ENCODE measurements at regions not wholly inside any gene's neighbourhood (a gene's known extent, or its start where the extent isn't known, plus 50 kb on each side); places are given as distances from the start of the nearest gene placed in this dataset.
A peak's percentile ranks its signal among the peaks of the same experiment; 100 is the strongest.
"Not testable (repeated sequence)": the region's sequence is repeated elsewhere in the genome, so short reads cannot be mapped to it uniquely, and the experiment has no call there.

DNA sequence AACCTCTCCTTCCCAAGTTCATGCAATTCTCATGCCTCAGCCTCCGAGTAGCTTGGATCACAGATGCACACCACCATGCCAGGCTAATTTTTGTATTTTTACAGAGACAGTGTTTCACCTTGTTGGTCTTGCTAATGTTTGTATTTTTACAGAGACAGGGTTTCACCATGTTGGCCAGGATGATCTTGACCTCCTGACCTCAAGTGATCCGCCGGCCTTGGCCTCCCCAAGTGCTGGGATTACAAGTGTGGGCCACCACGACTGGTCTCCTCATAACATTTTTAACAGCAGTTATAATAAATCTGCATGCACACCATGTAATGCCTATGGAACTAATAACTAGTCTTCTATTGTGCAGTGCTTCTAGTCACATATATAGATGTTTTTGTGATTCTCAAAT is 123.8 kb upstream of the VKORC1L1 start:
- no peaks in the 10 kb centered on the region for H3K27me3 Mint-ChIP-seq
- TF ChIP-seq, protein P1, sequence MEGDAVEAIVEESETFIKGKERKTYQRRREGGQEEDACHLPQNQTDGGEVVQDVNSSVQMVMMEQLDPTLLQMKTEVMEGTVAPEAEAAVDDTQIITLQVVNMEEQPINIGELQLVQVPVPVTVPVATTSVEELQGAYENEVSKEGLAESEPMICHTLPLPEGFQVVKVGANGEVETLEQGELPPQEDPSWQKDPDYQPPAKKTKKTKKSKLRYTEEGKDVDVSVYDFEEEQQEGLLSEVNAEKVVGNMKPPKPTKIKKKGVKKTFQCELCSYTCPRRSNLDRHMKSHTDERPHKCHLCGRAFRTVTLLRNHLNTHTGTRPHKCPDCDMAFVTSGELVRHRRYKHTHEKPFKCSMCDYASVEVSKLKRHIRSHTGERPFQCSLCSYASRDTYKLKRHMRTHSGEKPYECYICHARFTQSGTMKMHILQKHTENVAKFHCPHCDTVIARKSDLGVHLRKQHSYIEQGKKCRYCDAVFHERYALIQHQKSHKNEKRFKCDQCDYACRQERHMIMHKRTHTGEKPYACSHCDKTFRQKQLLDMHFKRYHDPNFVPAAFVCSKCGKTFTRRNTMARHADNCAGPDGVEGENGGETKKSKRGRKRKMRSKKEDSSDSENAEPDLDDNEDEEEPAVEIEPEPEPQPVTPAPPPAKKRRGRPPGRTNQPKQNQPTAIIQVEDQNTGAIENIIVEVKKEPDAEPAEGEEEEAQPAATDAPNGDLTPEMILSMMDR (conservative IDR thresholded peaks at IDR 0.05) = no peak
- no peaks in the 10 kb centered on the region for H3K36me3 Mint-ChIP-seq
- no peak overlapping the region for H3K4me3 Mint-ChIP-seq
- DNase-seq (ENCODE audit: extremely low spot score, unreplicated experiment) = no peak
- no peaks in the 10 kb centered on the region for H3K9me3 Mint-ChIP-seq
- H3K4me1 Mint-ChIP-seq (ENCODE audit: unreplicated experiment) = peaks cover 5% of the 10 kb centered on the region
- no peak overlapping the region for H3K27ac Mint-ChIP-seq

GRCh38 chr7:65749518-65749917 is 123.4 kb upstream of the VKORC1L1 start:
- Mint-ChIP-seq H3K4me1 (ENCODE audit: unreplicated experiment) (peaks cover 5% of the 10 kb centered on the region), H3K4me3 (peak overlapping the region; percentile 98), H3K27ac (no peak overlapping the region), H3K9me3 (no peaks in the 10 kb centered on the region), H3K36me3 (no peaks in the 10 kb centered on the region), H3K27me3 (no peaks in the 10 kb centered on the region)
- DNase-seq (ENCODE audit: extremely low spot score, unreplicated experiment) = no peak
- TF ChIP-seq, protein P1 (conservative IDR thresholded peaks at IDR 0.05) = no peak

GRCh38 chr7:65750511-65751344 is 122.1 kb upstream of the VKORC1L1 start:
- TF ChIP-seq, protein P1 (conservative IDR thresholded peaks at IDR 0.05) = peak; percentile 31
- Mint-ChIP-seq H3K4me3 (peak overlapping the region; percentile 98), H3K27ac (peak overlapping the region; percentile 89), H3K9me3 (no peaks in the 10 kb centered on the region), H3K27me3 (no peaks in the 10 kb centered on the region), H3K4me1 (ENCODE audit: unreplicated experiment) (peaks cover 3% of the 10 kb centered on the region), H3K36me3 (no peaks in the 10 kb centered on the region)
- peak; percentile 93 for DNase-seq (ENCODE audit: extremely low spot score, unreplicated experiment)

- H3K4me3 Mint-ChIP-seq = peak overlapping the region; percentile 22
- DNase-seq (ENCODE audit: extremely low spot score, unreplicated experiment); H3K27ac Mint-ChIP-seq; H3K27me3 Mint-ChIP-seq; H3K36me3 Mint-ChIP-seq; H3K4me1 Mint-ChIP-seq (ENCODE audit: unreplicated experiment); H3K9me3 Mint-ChIP-seq: not testable (repeated sequence)
These were observed 118.8 kb upstream of the VKORC1L1 start for GRCh38 chr7:65754070-65754469.

DNA sequence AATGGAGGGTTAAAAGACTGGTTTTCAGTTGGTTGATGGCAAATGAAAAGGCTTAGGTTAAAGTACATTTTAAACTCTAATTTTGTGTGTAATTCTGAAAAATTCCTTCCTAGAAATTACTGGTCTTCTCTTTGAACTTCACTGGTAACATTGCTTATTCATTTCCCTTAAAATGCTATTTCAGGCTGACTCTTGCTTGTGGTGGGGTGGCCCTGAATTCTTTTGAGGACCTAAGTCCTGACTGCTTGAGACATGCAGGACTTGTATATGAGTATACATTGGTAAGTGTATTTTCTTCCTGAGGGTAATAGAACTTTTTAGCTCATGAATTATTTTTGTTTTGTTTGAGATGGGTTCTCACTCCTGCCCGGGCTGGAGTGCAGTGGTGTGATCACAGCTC is 113.9 kb upstream of the VKORC1L1 start:
- DNase-seq (ENCODE audit: extremely low spot score, unreplicated experiment); H3K4me3 Mint-ChIP-seq; H3K27me3 Mint-ChIP-seq; H3K9me3 Mint-ChIP-seq; H3K27ac Mint-ChIP-seq; H3K4me1 Mint-ChIP-seq (ENCODE audit: unreplicated experiment): not testable (repeated sequence)
- H3K36me3 Mint-ChIP-seq = peaks cover 10% of the 10 kb centered on the region

GRCh38 chr7:65762712-65763111 is 110.2 kb upstream of the VKORC1L1 start:
- H3K9me3 Mint-ChIP-seq; H3K36me3 Mint-ChIP-seq; DNase-seq (ENCODE audit: extremely low spot score, unreplicated experiment); H3K4me1 Mint-ChIP-seq (ENCODE audit: unreplicated experiment); H3K4me3 Mint-ChIP-seq; H3K27me3 Mint-ChIP-seq: not testable (repeated sequence)
- H3K27ac Mint-ChIP-seq = peak overlapping the region; percentile 66

GRCh38 chr7:65763114-65763513 is 109.8 kb upstream of the VKORC1L1 start:
- H3K4me1 Mint-ChIP-seq (ENCODE audit: unreplicated experiment); H3K36me3 Mint-ChIP-seq; DNase-seq (ENCODE audit: extremely low spot score, unreplicated experiment); H3K27me3 Mint-ChIP-seq; H3K9me3 Mint-ChIP-seq; H3K4me3 Mint-ChIP-seq: not testable (repeated sequence)
- peak overlapping the region; percentile 66 for H3K27ac Mint-ChIP-seq

All from type B pancreatic cell (in vitro differentiated cells).